ENCODE measurements at regions not wholly inside any gene's neighbourhood (a gene's known extent, or its start where the extent isn't known, plus 50 kb on each side); places are given as distances from the start of the nearest gene placed in this dataset.

GRCh38 chr1:184215274-184215925, 163.9 kb downstream of the TSEN15 start (continued):
- TF ChIP-seq ETV6 (conservative IDR thresholded peaks at IDR 0.05 in 1 of 2, IDR thresholded peaks at IDR 0.05 in 1 of 2; ENCODE audit: borderline replicate concordance in 1 of 2, low read depth in 1 of 2): no peak
- TF ChIP-seq CBX5 (IDR thresholded peaks at IDR 0.05; ENCODE audit: low read depth): no peak
- no peak for TF ChIP-seq BCLAF1 (IDR thresholded peaks at IDR 0.05)
- no peak for TF ChIP-seq TCF7 (IDR thresholded peaks at IDR 0.05; ENCODE audit: borderline replicate concordance)
- TF ChIP-seq ZSCAN29 (IDR thresholded peaks at IDR 0.05): no peak

GRCh38 chr1:184218458-184219075, 167.0 kb downstream of the TSEN15 start:
- intact Hi-C loops (cut with micrococcal nuclease; ENCODE audit: unreplicated experiment) (no loop called here), in situ Hi-C loops (cut with MboI) (no loop called here)
- Histone ChIP-seq H3K27me3 (replicated peaks in 1 of 2; ENCODE audit: control insufficient read depth in 2 of 2, insufficient read depth in 2 of 2, low read length in 1 of 2) (no peaks in the 10 kb centered on the region; a peak in 1 of 4 replicates), H3K4me1 (ENCODE audit: control insufficient read depth, insufficient read depth, low read length) (no peaks in the 10 kb centered on the region), H4K20me1 (ENCODE audit: control insufficient read depth, insufficient read depth) (no peaks in the 10 kb centered on the region), H3K79me2 (ENCODE audit: control insufficient read depth, insufficient read depth, low read length) (no peaks in the 10 kb centered on the region), H3K9me3 (replicated peaks; ENCODE audit: control insufficient read depth, insufficient read depth, low read length) (no peaks in the 10 kb centered on the region), H3K27ac (ENCODE audit: control insufficient read depth, insufficient read depth) (no peak overlapping the region), H2AFZ (ENCODE audit: control insufficient read depth, low read depth, low read length) (no peak overlapping the region), H3K4me2 (ENCODE audit: control insufficient read depth, insufficient read depth) (no peak overlapping the region), H3K4me3 (no peak overlapping the region), H3K36me3 (ENCODE audit: control insufficient read depth in 2 of 2, insufficient read depth in 2 of 2, low read length in 1 of 2) (no peaks in the 10 kb centered on the region), H3K9ac (ENCODE audit: control insufficient read depth, insufficient read depth, low read length) (no peak overlapping the region)
- no TSS peak for BruUV-seq (replicated peaks)
- no peak for DNase-seq (ENCODE audit: low read depth, low spot score)
- WGBS (ENCODE audit: insufficient coverage, insufficient replicate concordance, low lambda C conversion rate, missing lambda C conversion rate): 10% methylated on average over 5 of the region's 5 CpGs
- no peak for FAIRE-seq
- ChIA-PET CTCF (no interaction called here), POLR2A (no interaction called here), RAD21 (ENCODE audit: unreplicated experiment) (interaction anchor here (0.9 kb wide), 1 partner anchor 142 kb away, joined by 3 read pairs; no protein-coding TSS in a partner anchor), SMC1A (ENCODE audit: uncharacterized antibody, unreplicated experiment) (interaction anchor here (0.7 to 6.6 kb wide), 2 partner anchors 142 to 925 kb away, joined by 3 to 57 read pairs; no protein-coding TSS in a partner anchor)
- ATAC-seq: no peak
- TF ChIP-seq NBN (IDR thresholded peaks at IDR 0.05) (no peak), RCOR1 (conservative IDR thresholded peaks at IDR 0.05; ENCODE audit: low read depth, low read length) (no peak), RAD21 (IDR thresholded peaks at IDR 0.05; ENCODE audit: insufficient read depth, low read depth, low read length) (no peak), ZNF622 (IDR thresholded peaks at IDR 0.05) (no peak), CBX5 (IDR thresholded peaks at IDR 0.05; ENCODE audit: low read depth) (no peak), KLF5 (IDR thresholded peaks at IDR 0.05; ENCODE audit: partially characterized antibody) (no peak), WRNIP1 (IDR thresholded peaks at IDR 0.05; ENCODE audit: borderline replicate concordance, low read depth, low read length) (no peak), TCF3 (IDR thresholded peaks at IDR 0.05; ENCODE audit: borderline replicate concordance, insufficient read depth, low read depth, low read length) (no peak), BMI1 (IDR thresholded peaks at IDR 0.05; ENCODE audit: borderline replicate concordance) (no peak), SUZ12 (IDR thresholded peaks at IDR 0.05; ENCODE audit: unreplicated experiment) (no peak), CEBPB (IDR thresholded peaks at IDR 0.05; ENCODE audit: borderline replicate concordance in 1 of 2, low read depth in 2 of 2, low read length in 2 of 2) (no peak), RFX5 (IDR thresholded peaks at IDR 0.05; ENCODE audit: low read depth, low read length) (no peak), TBL1XR1 (IDR thresholded peaks at IDR 0.05; ENCODE audit: low read depth, low read length) (no peak), MAX (IDR thresholded peaks at IDR 0.05; ENCODE audit: low read depth, low read length) (no peak), STAT3 (IDR thresholded peaks at IDR 0.05; ENCODE audit: low read depth, low read length) (no peak), ATF3 (IDR thresholded peaks at IDR 0.05; ENCODE audit: borderline replicate concordance, extremely low read depth, low read depth, low read length) (no peak), SMAD5 (IDR thresholded peaks at IDR 0.05; ENCODE audit: low read depth) (no peak)

Measured in GM12878 (cell line).